GM18520 (cell line): ENCODE measurements at regions not wholly inside any gene's neighbourhood (a gene's known extent, or its start where the extent isn't known, plus 50 kb on each side); places are given as distances from the start of the nearest gene placed in this dataset.

Experiments used
- ATAC-seq: cut with Tn5 transposase; IDR thresholded peaks from one replicate; pipeline ENCODE4 v1.9.1; 2021; ENCODE audit not compliant: unreplicated experiment

GRCh38 chr2:215627771-215628170 lies 191.9 kb upstream of the FN1 start:
- no peak for ATAC-seq

GRCh38 chr2:215626812-215627281 lies 191.0 kb upstream of the FN1 start:
- no peak for ATAC-seq

- no peak for ATAC-seq
Measured at GRCh38 chr2:215626063-215626462, 190.2 kb upstream of the FN1 start.

GRCh38 chr2:215625207-215625606 lies 189.3 kb upstream of the FN1 start:
- no peak for ATAC-seq

GRCh38 chr2:215624423-215624829 lies 188.6 kb upstream of the FN1 start:
- no peak for ATAC-seq

- ATAC-seq, result no peak
Measured at GRCh38 chr2:215622837-215623236, 187.0 kb upstream of the FN1 start.

- ATAC-seq, result no peak
Measured at GRCh38 chr2:215621381-215621780, 185.5 kb upstream of the FN1 start.

GRCh38 chr2:215620528-215620927 lies 184.7 kb upstream of the FN1 start:
- no peak for ATAC-seq

- no peak for ATAC-seq
Measured at GRCh38 chr2:215619989-215620388, 184.1 kb upstream of the FN1 start.

GRCh38 chr2:215619022-215619958 lies 183.4 kb upstream of the FN1 start:
- no peak for ATAC-seq

- no peak for ATAC-seq
Measured at GRCh38 chr2:215618145-215618544, 182.3 kb upstream of the FN1 start.

GRCh38 chr2:215617060-215617824 lies 181.4 kb upstream of the FN1 start:
- no peak for ATAC-seq

- ATAC-seq, result no peak
Measured at GRCh38 chr2:215615803-215616174, 179.9 kb upstream of the FN1 start.

- no peak for ATAC-seq
Measured at GRCh38 chr2:215615067-215615802, 179.4 kb upstream of the FN1 start.

GRCh38 chr2:215614296-215614695 lies 178.4 kb upstream of the FN1 start:
- no peak for ATAC-seq

GRCh38 chr2:215613888-215614287 lies 178.0 kb upstream of the FN1 start:
- no peak for ATAC-seq

GRCh38 chr2:215613280-215613679 lies 177.4 kb upstream of the FN1 start:
- no peak for ATAC-seq

- no peak for ATAC-seq
Measured at GRCh38 chr2:215612786-215613185, 176.9 kb upstream of the FN1 start.

- no peak for ATAC-seq
Measured at GRCh38 chr2:215611609-215612386, 175.9 kb upstream of the FN1 start.
